Central memory CD4-positive, alpha-beta T cell (primary cell): ENCODE measurements at regions not wholly inside any gene's neighbourhood (a gene's known extent, or its start where the extent isn't known, plus 50 kb on each side); places are given as distances from the start of the nearest gene placed in this dataset.

ENCODE experiments used
- DNase-seq: peaks from one replicate; pipeline ENCODE4 v3.0.0; 2022

- DNase-seq = no peak
Observed at GRCh38 chr2:7771781-7772180, 854.6 kb downstream of the RNF144A start.

- DNase-seq = no peak
Observed at GRCh38 chr2:7773362-7774360, 856.4 kb downstream of the RNF144A start.

DNA sequence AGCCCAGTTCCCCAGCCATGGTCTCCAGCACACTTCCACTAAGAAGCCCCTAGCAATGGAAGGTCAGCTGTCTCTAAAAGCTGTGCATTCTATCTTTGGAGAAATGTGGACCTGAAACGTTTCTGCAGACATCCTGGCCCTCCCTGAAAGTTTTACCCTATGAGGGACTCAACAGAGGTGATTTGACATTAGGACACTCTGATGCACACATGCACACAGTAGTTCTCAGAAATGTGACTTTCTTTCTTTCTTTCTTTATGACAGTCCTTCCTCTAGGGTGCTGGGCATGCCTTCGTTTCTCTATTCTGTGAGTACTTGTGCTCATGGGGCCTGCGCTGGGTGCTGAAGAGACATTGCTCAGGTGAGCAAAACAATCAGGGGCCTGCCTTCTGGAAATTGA, 857.3 kb downstream of the RNF144A start:
- no peak for DNase-seq

DNA sequence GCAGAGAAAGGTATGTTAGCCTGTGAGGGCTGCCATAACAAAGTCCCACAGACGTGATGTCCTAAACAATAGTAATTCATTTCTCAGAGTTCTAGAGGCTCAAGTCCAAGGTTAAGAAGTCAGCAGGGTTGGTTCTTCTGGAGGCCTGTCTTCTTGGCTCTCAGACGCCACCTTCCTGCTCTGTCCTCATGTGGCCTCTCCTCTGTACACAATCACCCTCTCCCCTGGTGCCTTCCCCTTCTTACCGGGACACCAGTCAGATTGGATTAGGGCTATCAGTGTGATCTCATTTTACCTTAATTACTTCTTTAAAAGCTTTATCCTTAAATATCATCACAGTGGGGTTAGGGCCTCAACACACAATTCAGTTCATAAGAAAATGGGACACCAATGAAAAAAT, 860.5 kb downstream of the RNF144A start:
- DNase-seq = no peak

GRCh38 chr2:7780321-7780720, 863.1 kb downstream of the RNF144A start:
- no peak for DNase-seq

- no peak for DNase-seq
Observed at GRCh38 chr2:7785700-7786099, 868.5 kb downstream of the RNF144A start.

DNA sequence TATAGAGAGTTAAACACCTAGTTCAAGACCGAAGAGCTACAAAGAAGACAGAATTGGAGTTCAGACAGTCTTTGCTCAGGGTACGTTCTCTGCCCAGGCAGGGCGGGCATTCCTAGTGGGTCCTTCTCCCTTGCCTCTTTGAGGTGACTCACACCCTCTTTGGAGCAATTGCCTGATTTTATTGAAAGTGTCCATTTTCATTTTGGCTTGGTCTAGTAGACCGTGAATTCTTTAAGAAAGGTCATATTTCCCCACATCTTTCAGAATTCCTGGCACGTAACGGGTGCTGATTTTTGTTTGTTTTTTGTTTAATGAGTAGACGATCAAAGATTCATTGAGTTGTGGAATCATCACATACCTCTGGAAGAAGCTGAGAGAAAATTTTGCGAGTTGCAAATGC, 871.5 kb downstream of the RNF144A start:
- DNase-seq = no peak

DNA sequence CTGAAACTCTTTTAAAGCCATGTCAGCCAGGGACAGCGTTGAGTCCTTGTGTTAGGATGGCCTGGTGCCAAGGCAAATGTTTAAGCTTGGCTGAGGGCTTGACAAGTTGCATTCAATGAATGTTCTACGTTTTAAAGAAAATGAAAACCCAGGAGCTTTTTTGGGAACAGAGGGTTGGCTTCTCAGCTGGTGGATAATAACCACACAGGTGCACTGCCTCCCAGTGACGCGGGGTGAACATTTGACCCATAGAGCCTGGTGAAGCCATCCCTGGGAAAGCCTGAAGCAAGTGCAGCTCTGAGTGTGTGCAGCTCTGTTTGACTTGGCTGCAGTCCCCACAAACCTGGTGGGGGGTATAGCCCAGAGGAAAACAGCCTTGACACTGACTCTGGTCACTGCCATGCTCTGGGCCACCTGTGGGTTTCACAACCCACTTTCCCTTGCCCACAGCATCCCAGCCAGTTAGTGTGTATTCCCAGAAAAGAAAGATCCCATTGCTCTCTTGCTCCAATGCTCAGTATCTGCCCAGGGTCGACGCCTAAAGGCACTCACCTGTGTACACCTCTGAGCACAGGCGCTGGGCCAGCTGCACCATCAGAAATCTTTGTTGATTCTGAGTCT, 874.9 kb downstream of the RNF144A start:
- no peak for DNase-seq

DNA sequence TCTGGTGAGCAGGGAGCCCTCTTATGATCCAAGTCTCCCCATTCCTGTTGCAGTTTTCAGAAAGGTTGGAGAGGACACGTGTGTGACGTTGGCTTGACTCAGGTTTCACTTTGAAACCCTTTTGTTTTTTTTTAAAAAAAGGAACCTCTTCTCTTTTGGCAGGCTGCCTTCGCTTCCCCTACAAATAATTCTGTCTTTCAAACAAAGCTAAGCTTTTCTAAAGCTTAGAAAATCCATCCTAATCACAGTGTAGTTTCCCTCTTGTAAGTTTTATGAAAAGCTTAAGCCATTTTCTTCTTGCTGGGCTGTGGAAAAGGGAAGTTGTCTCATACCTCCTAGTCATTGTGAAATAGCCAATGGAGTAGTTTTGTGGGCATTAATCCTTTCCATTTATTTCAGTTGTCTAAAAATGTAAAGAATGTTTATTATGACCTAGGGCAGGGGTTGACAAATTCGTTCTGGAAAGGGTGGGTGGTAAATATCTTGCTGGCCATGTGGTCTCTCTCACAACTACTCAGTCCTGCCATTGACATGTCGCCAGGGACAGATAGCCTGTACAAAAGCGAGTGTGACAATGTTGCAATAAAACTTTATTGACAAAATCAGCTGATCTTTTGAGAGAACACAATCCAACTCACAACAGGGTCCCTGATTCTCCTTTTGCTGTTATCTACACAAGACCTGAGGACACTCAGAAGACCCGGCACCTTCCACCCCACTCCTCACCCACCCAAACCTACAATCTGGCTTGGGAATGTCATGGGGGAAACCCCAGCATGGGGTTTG, 878.8 kb downstream of the RNF144A start:
- DNase-seq = no peak

DNA sequence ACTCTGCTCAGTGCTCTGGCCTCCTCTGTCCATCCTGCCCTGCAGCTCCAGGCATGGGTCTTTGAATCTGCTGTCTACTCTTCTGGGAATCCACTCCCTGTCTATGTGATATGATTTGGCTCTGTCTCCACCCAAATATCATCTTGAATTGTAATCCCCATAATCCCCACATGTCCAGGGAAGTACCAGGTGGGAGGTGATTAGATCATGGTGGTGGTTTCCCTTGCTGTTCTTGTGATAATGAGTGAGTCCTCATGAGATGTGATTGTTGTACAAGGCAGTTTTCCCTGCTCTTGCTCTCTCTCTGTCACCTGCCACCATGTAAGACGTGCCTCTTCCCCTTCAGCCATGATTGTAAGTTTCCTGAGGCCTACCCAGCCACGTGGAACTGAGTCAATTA, 881.8 kb upstream of the ID2 start:
- DNase-seq = no peak

DNA sequence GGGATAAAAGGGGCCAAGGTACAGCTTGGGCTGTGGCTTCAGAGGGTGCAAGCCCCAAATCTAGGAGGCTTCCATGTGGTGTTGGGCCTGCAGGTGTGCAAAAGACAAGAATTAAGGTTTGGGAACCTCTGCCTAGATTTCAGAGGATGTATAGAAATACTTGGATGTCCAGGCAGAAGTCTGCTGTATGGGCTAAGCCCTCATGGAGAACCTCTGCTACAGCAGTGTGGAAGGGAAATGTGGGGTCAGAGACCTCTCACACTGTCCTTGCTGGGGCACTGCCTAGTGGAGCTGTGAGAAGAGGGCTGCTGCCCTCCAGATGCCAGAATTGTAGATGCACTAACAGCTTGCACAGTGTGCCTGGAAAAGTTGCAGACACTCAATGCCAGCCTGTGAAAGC, 880.6 kb upstream of the ID2 start:
- DNase-seq = no peak

DNA sequence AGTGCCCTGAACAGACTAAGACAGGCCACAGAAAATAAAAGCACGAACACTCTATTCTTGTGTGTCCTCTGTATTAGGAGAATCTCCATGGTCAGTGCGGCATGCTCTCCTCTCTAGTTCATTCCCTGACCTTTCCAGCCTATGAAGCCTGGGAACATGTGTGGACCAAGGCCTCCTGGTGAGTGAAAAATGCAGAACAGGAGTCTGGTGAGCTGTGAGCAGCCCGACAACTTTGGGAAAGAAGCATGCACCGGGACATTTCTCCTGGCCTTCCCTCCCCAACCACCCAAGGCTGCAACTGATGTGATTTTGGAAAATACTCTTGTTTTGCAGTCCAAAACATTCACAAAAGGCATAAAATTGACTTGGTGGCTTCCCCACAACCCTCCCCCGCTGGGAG, 878.3 kb upstream of the ID2 start:
- no peak for DNase-seq

- no peak for DNase-seq
Observed at GRCh38 chr2:7809640-7810039, 872.2 kb upstream of the ID2 start.

- DNase-seq = no peak
Observed at GRCh38 chr2:7811073-7811472, 870.8 kb upstream of the ID2 start.

GRCh38 chr2:7812231-7812995, 869.4 kb upstream of the ID2 start:
- no peak for DNase-seq

DNA sequence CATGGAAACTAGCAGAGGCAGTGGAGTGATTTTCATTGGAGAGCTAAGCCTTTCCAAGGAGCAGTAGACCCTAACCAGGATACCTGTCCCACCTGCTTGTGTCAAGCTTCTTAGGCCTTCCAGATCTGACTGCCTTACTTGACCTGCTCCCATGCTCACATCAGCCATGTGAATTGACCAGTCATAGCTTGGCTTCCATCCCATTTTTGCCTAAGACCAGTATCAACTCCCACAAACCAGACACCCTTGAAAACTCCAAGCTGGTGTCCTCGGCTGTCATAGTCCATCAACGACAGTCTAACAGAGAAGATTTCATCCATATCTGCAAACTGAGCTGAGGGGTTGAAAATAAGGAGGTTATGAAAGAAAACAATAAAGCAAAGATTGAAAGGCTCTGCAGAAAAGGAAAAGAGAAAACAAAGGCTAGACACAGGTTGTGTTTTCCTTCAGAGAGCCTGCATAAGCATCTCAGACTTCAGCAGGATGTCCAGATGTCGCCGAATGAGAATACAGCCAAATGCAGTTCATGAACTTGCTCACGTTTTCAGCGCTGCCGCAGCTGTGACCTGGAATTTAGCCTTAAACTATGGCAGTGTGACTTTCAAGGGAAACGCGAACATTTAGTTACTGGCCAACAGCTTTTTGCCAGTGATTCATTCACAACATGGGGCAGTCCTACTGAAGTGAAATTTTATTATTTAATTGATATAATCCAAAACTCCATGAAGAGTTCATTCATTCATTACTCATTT, 868.1 kb upstream of the ID2 start:
- no peak for DNase-seq

DNA sequence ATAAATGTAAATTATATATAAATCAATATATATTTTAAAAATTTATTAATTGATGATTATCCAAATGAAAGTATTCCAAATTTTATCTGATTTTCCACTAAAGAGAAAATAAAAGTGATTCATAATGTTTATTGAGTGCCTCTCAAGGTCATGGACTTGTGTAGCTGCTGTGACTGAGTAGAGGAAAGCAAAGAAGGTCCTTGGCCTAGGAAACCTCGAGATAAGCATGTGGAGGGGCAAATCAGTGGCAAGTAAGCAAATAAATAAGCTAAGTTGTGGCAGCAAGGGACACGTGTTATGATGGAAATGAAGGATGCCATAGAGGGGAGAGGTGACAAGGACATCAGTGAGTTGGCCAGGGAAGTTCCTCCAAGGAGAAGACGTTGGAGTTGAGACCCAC, 866.1 kb upstream of the ID2 start:
- DNase-seq = no peak

DNA sequence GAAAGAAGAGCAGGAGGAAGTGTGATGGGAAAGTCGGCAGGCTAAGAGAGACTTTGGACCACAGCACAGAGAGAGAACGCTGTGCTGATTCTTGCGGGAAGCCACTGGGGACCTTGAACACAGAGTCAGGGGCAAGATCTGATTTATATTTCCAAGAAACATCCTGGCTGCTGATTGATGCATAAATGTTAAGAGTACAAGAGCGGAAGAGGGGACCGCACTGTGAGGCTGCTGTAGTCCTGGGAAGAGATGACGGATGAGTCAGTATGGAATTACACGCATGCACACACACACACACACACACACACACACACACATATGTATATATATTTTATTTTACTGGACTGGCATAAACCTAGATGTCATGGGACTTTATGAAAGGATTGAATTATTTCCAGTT, 865.6 kb upstream of the ID2 start:
- DNase-seq = no peak

DNA sequence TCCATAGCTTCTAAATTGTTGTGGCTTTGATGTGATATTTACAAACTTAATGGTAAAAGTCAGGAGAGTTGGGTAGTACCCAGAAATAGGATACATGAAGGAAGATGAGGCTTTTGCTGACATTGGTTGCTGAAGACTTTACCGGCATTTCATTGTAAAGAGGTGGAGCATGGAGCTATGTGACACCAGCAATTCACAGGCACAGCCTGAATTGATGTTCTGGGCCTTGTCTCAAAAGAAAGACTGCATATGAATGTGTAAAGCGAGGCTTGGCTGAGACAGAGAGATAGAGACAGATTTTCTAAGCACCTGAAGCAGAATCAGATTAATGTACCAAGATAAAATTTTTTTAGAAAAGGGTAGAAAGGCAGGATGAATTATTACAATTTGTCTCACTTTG, 864.9 kb upstream of the ID2 start:
- no peak for DNase-seq

- no peak for DNase-seq
Observed at GRCh38 chr2:7819316-7819715, 862.5 kb upstream of the ID2 start.

DNA sequence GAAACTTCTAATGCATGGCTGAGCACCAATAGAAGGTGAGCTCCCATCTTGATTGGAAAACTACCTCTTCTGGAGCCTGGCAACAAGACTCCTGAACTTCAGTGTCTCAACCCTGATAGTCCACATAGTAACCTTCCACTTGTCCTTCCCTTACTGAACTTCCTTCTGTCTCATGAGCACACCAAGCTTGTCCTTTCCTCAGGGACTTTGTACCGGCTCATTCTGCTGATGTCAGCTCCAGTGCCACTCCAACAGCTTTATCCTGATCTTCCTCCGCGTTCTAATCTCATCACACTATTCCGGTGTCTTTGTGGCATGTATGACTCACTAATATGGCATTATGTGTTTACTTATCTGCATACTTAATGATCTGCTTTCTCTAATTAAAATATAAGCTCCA, 862.0 kb upstream of the ID2 start:
- DNase-seq = no peak

DNA sequence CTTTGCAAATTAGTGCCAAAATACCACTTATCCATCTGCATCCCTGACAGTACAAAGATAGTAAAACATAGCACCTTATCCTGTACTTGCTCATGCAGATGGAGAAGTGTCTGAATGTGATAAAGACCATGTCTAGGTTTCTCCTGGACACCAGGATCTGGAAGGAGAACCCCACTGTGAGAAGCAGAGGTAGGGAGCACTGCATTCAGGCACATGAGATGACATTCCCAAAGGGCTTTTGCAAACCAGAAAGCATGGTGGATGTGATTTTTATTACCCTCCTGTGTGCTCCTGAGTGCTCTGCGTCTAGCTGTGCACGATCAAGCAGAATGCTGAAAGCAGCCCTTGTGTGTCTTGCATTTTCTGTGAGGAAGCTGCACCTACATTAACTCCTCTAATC, 857.6 kb upstream of the ID2 start:
- DNase-seq = no peak
